ENCODE measurements at regions not wholly inside any gene's neighbourhood (a gene's known extent, or its start where the extent isn't known, plus 50 kb on each side); places are given as distances from the start of the nearest gene placed in this dataset.
"Not testable (repeated sequence)": the region's sequence is repeated elsewhere in the genome, so short reads cannot be mapped to it uniquely, and the experiment has no call there.

DNA sequence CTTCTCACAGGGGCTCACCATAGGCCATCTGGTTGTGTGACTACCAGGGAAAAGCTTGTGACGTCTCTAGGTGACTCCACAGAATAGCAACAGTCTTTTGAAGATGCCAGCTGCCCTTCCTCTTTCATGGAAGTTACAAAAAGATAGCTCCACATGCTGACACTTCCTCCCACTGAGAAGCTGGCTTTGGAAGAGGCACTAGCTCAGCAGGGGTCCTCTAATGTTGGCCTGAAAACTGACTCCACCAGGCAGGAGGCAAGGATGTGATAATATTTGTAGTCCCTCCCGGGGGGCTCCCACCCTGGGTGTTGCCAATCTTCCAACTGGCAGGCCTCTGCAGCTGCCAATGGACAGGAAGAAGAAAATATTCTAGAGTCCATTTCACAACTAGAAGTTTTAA, 343.5 kb downstream of the NEK10 start:
- ChIA-PET CTCF (no interaction called here), POLR2A (no interaction called here)
- DNase-seq (ENCODE audit: extremely low spot score) = no peak
- TF ChIP-seq, protein P1, sequence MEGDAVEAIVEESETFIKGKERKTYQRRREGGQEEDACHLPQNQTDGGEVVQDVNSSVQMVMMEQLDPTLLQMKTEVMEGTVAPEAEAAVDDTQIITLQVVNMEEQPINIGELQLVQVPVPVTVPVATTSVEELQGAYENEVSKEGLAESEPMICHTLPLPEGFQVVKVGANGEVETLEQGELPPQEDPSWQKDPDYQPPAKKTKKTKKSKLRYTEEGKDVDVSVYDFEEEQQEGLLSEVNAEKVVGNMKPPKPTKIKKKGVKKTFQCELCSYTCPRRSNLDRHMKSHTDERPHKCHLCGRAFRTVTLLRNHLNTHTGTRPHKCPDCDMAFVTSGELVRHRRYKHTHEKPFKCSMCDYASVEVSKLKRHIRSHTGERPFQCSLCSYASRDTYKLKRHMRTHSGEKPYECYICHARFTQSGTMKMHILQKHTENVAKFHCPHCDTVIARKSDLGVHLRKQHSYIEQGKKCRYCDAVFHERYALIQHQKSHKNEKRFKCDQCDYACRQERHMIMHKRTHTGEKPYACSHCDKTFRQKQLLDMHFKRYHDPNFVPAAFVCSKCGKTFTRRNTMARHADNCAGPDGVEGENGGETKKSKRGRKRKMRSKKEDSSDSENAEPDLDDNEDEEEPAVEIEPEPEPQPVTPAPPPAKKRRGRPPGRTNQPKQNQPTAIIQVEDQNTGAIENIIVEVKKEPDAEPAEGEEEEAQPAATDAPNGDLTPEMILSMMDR (IDR thresholded peaks at IDR 0.05; ENCODE audit: control extremely low read depth, extremely low read depth, low read depth, missing control alignments) = no peak

GRCh38 chr3:27031476-27031875, 337.7 kb downstream of the NEK10 start:
- POLR2A ChIA-PET = no interaction called here
- CTCF ChIA-PET = interaction anchor here (1.3 kb wide), 1 partner anchor 13 kb away, joined by 3 read pairs; no protein-coding TSS in a partner anchor
- DNase-seq (ENCODE audit: extremely low spot score) = no peak
- TF ChIP-seq, protein P1 (IDR thresholded peaks at IDR 0.05; ENCODE audit: control extremely low read depth, extremely low read depth, low read depth, missing control alignments) = no peak

DNA sequence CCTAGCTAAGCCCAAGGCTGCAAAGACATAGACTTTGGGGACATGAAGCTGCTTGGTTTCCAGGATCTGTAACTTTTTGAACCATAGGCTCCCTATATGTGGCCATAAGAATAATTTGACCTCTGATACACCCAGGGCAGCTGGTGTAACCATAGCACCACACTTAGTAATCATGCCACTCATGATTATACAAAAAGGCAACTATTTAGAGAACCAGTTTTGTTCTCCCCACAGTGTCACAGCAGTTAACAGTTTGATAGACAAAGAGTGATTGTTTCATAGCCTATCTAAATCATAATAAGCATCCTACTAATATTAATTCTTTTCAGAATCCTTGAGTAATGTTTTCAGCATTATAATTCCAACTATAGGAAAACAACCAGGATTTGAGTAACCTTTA, 334.9 kb downstream of the NEK10 start:
- ChIA-PET CTCF (interaction anchor here (0.9 kb wide), 1 partner anchor 14 kb away, joined by 3 read pairs; no protein-coding TSS in a partner anchor), POLR2A (no interaction called here)
- DNase-seq (ENCODE audit: extremely low spot score) = no peak
- TF ChIP-seq, protein P1 (IDR thresholded peaks at IDR 0.05; ENCODE audit: control extremely low read depth, extremely low read depth, low read depth, missing control alignments) = no peak

DNA sequence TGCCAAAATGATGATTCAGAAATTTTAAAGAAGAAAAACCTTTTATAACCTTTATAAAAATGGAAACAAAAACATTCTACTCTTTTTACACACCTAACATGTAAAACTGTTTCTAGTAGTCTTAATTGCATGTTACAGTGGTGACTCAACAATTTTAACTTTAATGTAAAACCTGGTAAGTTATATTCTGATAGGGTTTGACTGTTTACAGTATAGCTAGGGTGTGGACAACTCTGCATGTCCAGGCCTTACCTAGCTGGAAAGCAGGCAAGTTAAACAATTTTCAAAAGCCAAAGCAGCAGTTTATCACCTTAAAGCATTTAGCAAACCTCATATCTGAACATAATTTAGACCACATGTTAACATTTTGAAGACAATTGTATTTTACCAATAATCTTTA, 328.5 kb downstream of the NEK10 start:
- POLR2A ChIA-PET = no interaction called here
- TF ChIP-seq, protein P1 (IDR thresholded peaks at IDR 0.05; ENCODE audit: control extremely low read depth, extremely low read depth, low read depth, missing control alignments) = no peak
- no peak for DNase-seq (ENCODE audit: extremely low spot score)
- CTCF ChIA-PET = no interaction called here

DNA sequence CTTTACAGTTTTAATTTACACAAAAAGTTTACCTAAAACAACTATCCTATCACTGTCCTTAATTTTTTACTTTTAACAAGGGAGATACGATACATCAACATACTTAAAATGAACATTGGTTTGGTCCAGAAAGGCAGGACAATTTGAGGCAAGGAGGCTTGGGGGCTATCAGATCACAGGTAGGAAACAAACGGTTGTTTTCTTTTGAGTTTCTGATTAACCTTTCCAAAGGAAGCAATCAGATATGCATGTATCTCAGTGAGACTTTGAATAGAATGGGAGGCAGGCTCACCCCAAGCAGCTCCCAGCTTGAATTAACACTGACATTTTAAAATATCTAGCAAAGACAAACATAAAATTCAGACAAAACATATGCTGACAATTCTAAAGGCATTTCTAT, 326.6 kb downstream of the NEK10 start:
- DNase-seq (ENCODE audit: extremely low spot score); CTCF ChIA-PET; POLR2A ChIA-PET: not testable (repeated sequence)

GRCh38 chr3:27043328-27043955, 325.7 kb downstream of the NEK10 start:
- DNase-seq (ENCODE audit: extremely low spot score) = no peak
- TF ChIP-seq, protein P1 (IDR thresholded peaks at IDR 0.05; ENCODE audit: control extremely low read depth, extremely low read depth, low read depth, missing control alignments) = no peak
- POLR2A ChIA-PET = no interaction called here
- CTCF ChIA-PET = no interaction called here

- POLR2A ChIA-PET = no interaction called here
- TF ChIP-seq, protein P1 (IDR thresholded peaks at IDR 0.05; ENCODE audit: control extremely low read depth, extremely low read depth, low read depth, missing control alignments) = no peak
- DNase-seq (ENCODE audit: extremely low spot score) = no peak
- CTCF ChIA-PET = no interaction called here
Observed at GRCh38 chr3:27044931-27045481, 324.2 kb downstream of the NEK10 start.

All from GM10248 (cell line).